Mucosa of gallbladder (tissue), 1 donor: ENCODE measurements at regions not wholly inside any gene's neighbourhood (a gene's known extent, or its start where the extent isn't known, plus 50 kb on each side); places are given as distances from the start of the nearest gene placed in this dataset.

ENCODE experiments used
- DNase-seq: peaks from one replicate; pipeline ENCODE4 v3.0.0-alpha.2; 2020; ENCODE audit warnings: low spot score
- donor health status: DM: no; HTN: no; CAD: no.

GRCh38 chr12:95607642-95608041, 56.4 kb upstream of the USP44 start:
- DNase-seq: no peak

- DNase-seq: peak; percentile 24
These were observed 54.6 kb upstream of the USP44 start for GRCh38 chr12:95605875-95606274.

- no peak for DNase-seq
These were observed 53.8 kb upstream of the USP44 start for GRCh38 chr12:95605087-95605486.

- no peak for DNase-seq
These were observed 52.3 kb upstream of the USP44 start for GRCh38 chr12:95603351-95604145.

GRCh38 chr12:95601091-95601961, 50.0 kb upstream of the USP44 start:
- DNase-seq: no peak
